T-helper 2 cell treated with Interferon-gamma antibody and Interleukin-4, amounts not matched to agents 5 μg/mL and 100 μg/mL, for 36 hours (primary cell): ENCODE measurements at regions not wholly inside any gene's neighbourhood (a gene's known extent, or its start where the extent isn't known, plus 50 kb on each side); places are given as distances from the start of the nearest gene placed in this dataset.
"Not testable (repeated sequence)": the region's sequence is repeated elsewhere in the genome, so short reads cannot be mapped to it uniquely, and the experiment has no call there.

ENCODE experiments used
- DNase-seq: peaks from one replicate; pipeline ENCODE4 v3.0.0; 2021; ENCODE audit warnings: low spot score
- H3K27ac Mint-ChIP-seq: one replicate; pipeline ENCODE4 v1.8.0; 2021; ENCODE audit warnings: mild to moderate bottlenecking, mixed read lengths
- H3K27me3 Mint-ChIP-seq: one replicate; pipeline ENCODE4 v1.8.0; 2021; ENCODE audit warnings: low read depth, mixed read lengths
- H3K36me3 Mint-ChIP-seq: one replicate; pipeline ENCODE4 v1.8.0; 2021; ENCODE audit warnings: low read depth, mixed read lengths
- H3K4me1 Mint-ChIP-seq: one replicate; pipeline ENCODE4 v1.8.0; 2021; ENCODE audit warnings: low read depth, mixed read lengths
- H3K4me3 Mint-ChIP-seq: one replicate; pipeline ENCODE4 v1.8.0; 2022; ENCODE audit warnings: mild to moderate bottlenecking, moderate library complexity, mixed read lengths
- H3K9me3 Mint-ChIP-seq: one replicate; pipeline ENCODE4 v1.8.0; 2021; ENCODE audit warnings: mixed read lengths

DNA sequence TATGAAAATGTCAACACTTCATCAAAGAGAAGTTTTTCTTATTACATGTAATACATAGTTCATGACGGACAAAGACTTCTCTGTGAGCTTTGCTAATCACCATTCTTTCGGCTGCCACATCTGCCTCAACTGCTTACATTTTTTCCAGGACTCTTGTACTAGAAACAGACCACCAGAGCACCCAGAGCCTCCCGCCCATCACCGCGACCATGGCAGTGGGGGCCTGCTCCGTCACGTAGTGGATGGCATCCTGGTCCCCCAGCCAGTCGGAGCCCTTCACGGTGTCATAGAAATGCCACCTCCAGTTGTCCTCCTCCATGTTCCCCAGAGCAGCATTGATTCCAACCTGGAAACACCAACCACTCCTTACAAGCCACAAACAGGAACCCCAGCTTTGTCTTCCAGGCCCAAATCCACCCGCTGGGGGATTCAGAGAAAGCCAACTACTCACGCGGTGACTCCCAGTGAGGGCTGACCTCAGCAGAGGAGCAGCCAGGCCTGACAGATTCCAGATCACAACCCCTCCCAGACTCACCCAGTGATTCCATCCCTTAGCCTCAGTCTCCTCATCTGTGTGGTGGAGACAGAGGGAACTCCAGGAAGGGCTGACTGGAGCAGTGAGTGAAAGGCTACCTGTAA is 76.2 kb upstream of the TNK2 start:
- not testable (repeated sequence) for H3K27ac Mint-ChIP-seq, H3K27me3 Mint-ChIP-seq, H3K4me1 Mint-ChIP-seq, DNase-seq, H3K4me3 Mint-ChIP-seq, H3K9me3 Mint-ChIP-seq
- H3K36me3 Mint-ChIP-seq: peaks cover 14% of the 10 kb centered on the region

- H3K27me3 Mint-ChIP-seq, H3K4me3 Mint-ChIP-seq, H3K9me3 Mint-ChIP-seq, DNase-seq, H3K4me1 Mint-ChIP-seq, H3K27ac Mint-ChIP-seq: not testable (repeated sequence)
- H3K36me3 Mint-ChIP-seq: peaks cover 16% of the 10 kb centered on the region
These were observed 75.5 kb upstream of the TNK2 start for GRCh38 chr3:195983880-195984279.

GRCh38 chr3:195982754-195983153 is 74.4 kb upstream of the TNK2 start:
- H3K4me1 Mint-ChIP-seq, H3K4me3 Mint-ChIP-seq, H3K27me3 Mint-ChIP-seq, DNase-seq, H3K9me3 Mint-ChIP-seq: not testable (repeated sequence)
- Mint-ChIP-seq H3K36me3 (peaks cover 17% of the 10 kb centered on the region), H3K27ac (peak overlapping the region; percentile 3)

DNA sequence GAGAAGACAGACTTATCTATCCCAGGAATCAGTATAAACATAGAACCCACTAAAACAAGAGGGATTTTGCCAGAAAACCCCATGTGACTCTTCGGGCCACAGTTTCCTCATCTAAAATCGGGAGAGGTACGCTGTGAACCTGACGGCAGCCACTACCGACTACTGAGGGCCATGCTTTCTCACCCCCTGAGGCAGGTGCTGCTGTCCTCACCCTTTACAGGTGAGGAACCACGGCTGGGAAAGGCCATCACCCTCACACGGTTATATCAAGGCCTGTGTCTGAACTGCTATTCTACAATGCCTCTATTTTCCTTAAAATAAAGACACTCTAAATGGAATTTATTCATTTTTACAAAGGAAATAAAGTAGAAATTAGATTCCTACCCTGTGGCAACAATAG is 73.4 kb upstream of the TNK2 start:
- H3K9me3 Mint-ChIP-seq: not testable (repeated sequence)

DNA sequence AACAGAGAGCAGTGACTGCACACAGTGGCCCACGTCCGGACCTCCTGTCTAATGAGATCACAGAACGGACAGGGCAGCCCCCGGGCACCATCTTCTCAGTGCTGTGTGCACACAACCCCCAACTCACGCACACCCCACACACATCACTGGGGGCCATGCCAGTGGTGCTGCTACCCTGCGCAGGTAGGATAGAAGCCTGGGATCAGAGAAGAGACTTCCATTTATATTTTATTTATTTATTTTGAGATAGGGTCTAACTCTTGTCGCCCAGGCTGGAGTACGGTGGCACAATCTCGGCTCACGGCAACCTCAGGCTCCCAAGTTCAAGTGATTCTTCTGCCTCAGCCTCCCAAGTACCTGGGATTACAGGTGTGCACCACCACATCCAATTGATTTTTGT is 71.5 kb upstream of the TNK2 start:
- peaks cover 26% of the 10 kb centered on the region for H3K36me3 Mint-ChIP-seq
- H3K4me1 Mint-ChIP-seq, H3K27ac Mint-ChIP-seq, H3K9me3 Mint-ChIP-seq, DNase-seq, H3K4me3 Mint-ChIP-seq, H3K27me3 Mint-ChIP-seq: not testable (repeated sequence)

More for the DNA sequence above, 73.4 kb upstream of the TNK2 start:
- peaks cover 17% of the 10 kb centered on the region for H3K36me3 Mint-ChIP-seq
- not testable (repeated sequence) for DNase-seq, H3K27ac Mint-ChIP-seq, H3K27me3 Mint-ChIP-seq, H3K4me3 Mint-ChIP-seq, H3K4me1 Mint-ChIP-seq

DNA sequence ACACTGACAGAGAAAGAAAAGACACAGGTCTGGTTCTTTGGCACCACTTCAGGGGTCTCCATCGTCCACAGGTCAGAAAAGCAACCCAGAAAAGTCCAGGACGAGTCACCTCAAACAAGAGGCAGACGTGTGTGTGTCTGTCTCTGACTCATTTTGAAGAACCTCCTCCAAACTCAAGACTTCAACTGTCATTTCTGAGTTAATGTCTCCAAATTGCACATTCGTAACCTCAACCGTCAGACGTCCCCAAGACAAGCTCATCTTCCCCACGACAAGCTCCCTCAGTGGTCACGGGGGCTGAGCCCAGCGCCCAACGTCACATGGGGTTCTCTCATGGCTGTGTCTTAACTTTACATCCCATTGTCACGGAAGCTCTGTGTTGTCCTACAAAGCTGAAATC is 70.2 kb upstream of the TNK2 start:
- not testable (repeated sequence) for H3K4me1 Mint-ChIP-seq, H3K4me3 Mint-ChIP-seq, H3K27ac Mint-ChIP-seq, H3K27me3 Mint-ChIP-seq, DNase-seq, H3K9me3 Mint-ChIP-seq
- peaks cover 30% of the 10 kb centered on the region for H3K36me3 Mint-ChIP-seq

- DNase-seq, H3K4me1 Mint-ChIP-seq, H3K9me3 Mint-ChIP-seq, H3K4me3 Mint-ChIP-seq, H3K27ac Mint-ChIP-seq, H3K27me3 Mint-ChIP-seq: not testable (repeated sequence)
- peaks cover 23% of the 10 kb centered on the region for H3K36me3 Mint-ChIP-seq
These were observed 68.5 kb upstream of the TNK2 start for GRCh38 chr3:195976876-195977275.

DNA sequence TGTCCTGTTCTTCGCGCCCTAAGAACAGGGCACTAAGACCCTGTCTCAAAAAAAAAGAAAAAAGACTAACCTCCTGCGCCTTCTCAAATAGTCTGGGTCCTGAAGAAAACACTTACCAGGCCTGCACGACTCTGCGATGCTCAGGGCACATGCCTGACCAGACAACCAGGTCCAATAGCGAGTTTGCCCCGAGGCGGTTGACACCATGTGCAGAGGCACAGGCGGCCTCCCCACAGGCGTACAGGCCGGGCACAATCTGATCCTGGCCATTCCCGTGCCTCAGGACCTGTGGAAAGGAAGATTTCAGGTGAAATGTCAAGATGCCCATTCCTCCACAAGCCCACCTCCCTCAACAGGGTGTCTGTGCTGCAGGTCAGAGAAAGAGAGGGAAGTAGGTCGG is 65.9 kb upstream of the TNK2 start:
- not testable (repeated sequence) for H3K27ac Mint-ChIP-seq

GRCh38 chr3:195970873-195971272 is 62.5 kb upstream of the TNK2 start:
- H3K4me3 Mint-ChIP-seq, H3K9me3 Mint-ChIP-seq, H3K27ac Mint-ChIP-seq, H3K27me3 Mint-ChIP-seq, H3K4me1 Mint-ChIP-seq, DNase-seq: not testable (repeated sequence)
- H3K36me3 Mint-ChIP-seq: peaks cover 41% of the 10 kb centered on the region

More for the DNA sequence above, 65.9 kb upstream of the TNK2 start:
- peaks cover 35% of the 10 kb centered on the region for H3K36me3 Mint-ChIP-seq
- not testable (repeated sequence) for H3K4me3 Mint-ChIP-seq, H3K27me3 Mint-ChIP-seq, H3K9me3 Mint-ChIP-seq, DNase-seq, H3K4me1 Mint-ChIP-seq

- not testable (repeated sequence) for DNase-seq, H3K4me1 Mint-ChIP-seq, H3K4me3 Mint-ChIP-seq
These were observed 61.8 kb upstream of the TNK2 start for GRCh38 chr3:195969838-195970776.

GRCh38 chr3:195969341-195969740 is 61.0 kb upstream of the TNK2 start:
- H3K9me3 Mint-ChIP-seq, H3K4me1 Mint-ChIP-seq, H3K27ac Mint-ChIP-seq, H3K4me3 Mint-ChIP-seq, DNase-seq, H3K27me3 Mint-ChIP-seq: not testable (repeated sequence)
- H3K36me3 Mint-ChIP-seq: peaks cover 48% of the 10 kb centered on the region

More at GRCh38 chr3:195969838-195970776, 61.8 kb upstream of the TNK2 start:
- not testable (repeated sequence) for H3K9me3 Mint-ChIP-seq, H3K27ac Mint-ChIP-seq, H3K27me3 Mint-ChIP-seq
- H3K36me3 Mint-ChIP-seq: peaks cover 42% of the 10 kb centered on the region

GRCh38 chr3:195968104-195968503 is 59.8 kb upstream of the TNK2 start:
- H3K9me3 Mint-ChIP-seq, H3K4me3 Mint-ChIP-seq, H3K27me3 Mint-ChIP-seq, H3K4me1 Mint-ChIP-seq, DNase-seq, H3K27ac Mint-ChIP-seq: not testable (repeated sequence)
- H3K36me3 Mint-ChIP-seq: peaks cover 46% of the 10 kb centered on the region

DNA sequence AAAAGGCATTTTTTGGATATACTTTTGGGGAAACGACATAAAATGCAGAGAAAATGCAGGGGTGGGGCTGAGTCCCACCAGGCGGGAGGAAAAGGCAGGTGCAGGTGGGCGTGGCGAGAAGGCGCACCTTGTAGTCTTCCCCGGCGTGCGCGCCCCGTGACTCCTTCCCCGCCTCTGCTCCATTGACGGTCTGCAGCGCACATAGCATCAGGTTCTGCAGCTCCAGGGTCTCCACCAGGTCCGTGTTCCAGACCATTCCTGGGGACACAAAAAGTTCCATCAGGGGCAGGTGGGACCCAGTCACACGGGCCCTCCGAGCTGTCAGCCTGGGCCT is 59.0 kb upstream of the TNK2 start:
- H3K27ac Mint-ChIP-seq, H3K27me3 Mint-ChIP-seq, DNase-seq, H3K4me3 Mint-ChIP-seq, H3K4me1 Mint-ChIP-seq, H3K9me3 Mint-ChIP-seq: not testable (repeated sequence)
- H3K36me3 Mint-ChIP-seq: peaks cover 49% of the 10 kb centered on the region

DNA sequence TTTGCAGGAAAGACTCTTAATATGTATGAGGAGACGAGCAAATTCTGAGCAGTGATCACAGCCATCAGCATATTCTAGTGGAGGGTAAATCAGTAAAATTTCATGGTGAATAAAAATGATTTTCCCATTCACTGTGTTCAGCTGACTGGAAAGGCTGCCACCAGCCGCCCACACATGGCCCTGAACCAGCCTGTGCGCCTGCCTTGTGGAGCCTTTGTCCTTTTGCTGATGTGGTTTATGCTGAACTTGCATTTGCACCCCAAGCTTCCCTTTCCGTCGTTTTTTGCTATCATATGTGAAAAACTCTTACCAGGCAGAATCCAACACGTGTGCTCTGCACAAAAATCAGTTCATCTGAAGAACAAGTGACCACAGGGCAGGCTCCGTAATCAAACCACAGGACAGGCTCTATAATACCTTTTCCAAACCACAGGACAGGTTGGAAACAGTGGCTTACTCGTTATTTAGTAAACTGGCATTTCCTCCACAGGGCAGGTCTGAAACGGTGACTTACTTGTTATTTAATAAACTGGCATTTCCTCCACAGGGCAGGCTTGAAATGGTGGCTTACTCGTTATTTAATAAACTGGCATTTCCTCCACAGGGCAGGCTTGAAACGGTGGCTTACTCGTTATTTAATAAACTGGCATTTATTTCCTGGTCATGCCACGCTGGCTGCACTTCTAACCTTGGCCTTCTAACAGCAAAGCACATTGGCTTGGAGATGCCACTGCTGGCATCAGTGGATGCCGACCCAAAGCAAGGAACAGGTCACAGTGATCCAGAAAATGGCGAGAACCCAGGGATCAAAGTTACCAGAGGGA is 58.4 kb upstream of the TNK2 start:
- H3K4me1 Mint-ChIP-seq, H3K4me3 Mint-ChIP-seq, DNase-seq, H3K27ac Mint-ChIP-seq, H3K27me3 Mint-ChIP-seq, H3K9me3 Mint-ChIP-seq: not testable (repeated sequence)
- H3K36me3 Mint-ChIP-seq: peaks cover 55% of the 10 kb centered on the region
